HFF-Myc (cell line): ENCODE measurements at regions not wholly inside any gene's neighbourhood (a gene's known extent, or its start where the extent isn't known, plus 50 kb on each side); places are given as distances from the start of the nearest gene placed in this dataset.

ENCODE experiments used
- DNase-seq: peaks from one replicate; pipeline ENCODE4 v3.0.0-alpha.2; 2011; ENCODE audit warnings: low read depth; ENCODE audit errors: extremely low read depth
- H3K4me3 ChIP-seq: replicated peaks from 2 replicates; pipeline ENCODE4 v1.5.1; 2011; ENCODE audit warnings: low read depth, mild to moderate bottlenecking, control low read depth, low read length
- CTCF ChIP-seq: IDR thresholded peaks from 2 replicates; pipeline ENCODE4 v1.5.1; 2012; ENCODE audit warnings: mild to moderate bottlenecking, low read depth, low read length, control low read depth; ENCODE audit errors: missing control alignments

- no peak for DNase-seq
- no peak for TF ChIP-seq CTCF
Observed at GRCh38 chr9:126240835-126241234, 85.8 kb upstream of the MVB12B start.

GRCh38 chr9:126248680-126249079 is 77.9 kb upstream of the MVB12B start:
- TF ChIP-seq CTCF = no peak
- H3K4me3 ChIP-seq = no peak overlapping the region
- DNase-seq = no peak

More at GRCh38 chr9:126240835-126241234, 85.8 kb upstream of the MVB12B start:
- H3K4me3 ChIP-seq = no peak overlapping the region

GRCh38 chr9:126261584-126262356 is 64.9 kb upstream of the MVB12B start:
- DNase-seq = no peak
- no peak for TF ChIP-seq CTCF
- no peak overlapping the region for H3K4me3 ChIP-seq

GRCh38 chr9:126262738-126263137 is 63.9 kb upstream of the MVB12B start:
- no peak for TF ChIP-seq CTCF
- H3K4me3 ChIP-seq = no peak overlapping the region
- no peak for DNase-seq

DNA sequence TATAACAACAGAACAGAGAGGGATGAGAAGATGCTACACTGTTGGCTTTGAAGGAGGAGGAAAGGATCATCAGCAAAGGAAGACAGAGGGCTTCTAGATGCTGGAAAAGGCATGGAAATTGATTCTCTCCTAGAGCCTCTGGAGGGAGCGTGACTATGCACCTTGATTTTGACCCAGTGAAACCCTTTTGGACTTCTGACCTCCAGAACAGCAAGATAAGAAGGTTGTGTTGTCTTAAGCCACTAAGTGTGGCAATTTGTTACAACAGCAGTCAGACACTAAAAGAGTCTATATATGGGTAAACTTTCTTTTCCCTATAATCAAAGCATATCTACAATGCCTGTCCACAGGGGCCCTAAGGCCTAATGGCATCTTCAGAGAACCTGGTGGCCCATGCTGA is 56.1 kb upstream of the MVB12B start:
- H3K4me3 ChIP-seq = no peak overlapping the region
- no peak for TF ChIP-seq CTCF
- DNase-seq = no peak

GRCh38 chr9:126275386-126276001 is 51.1 kb upstream of the MVB12B start:
- no peak for DNase-seq
- TF ChIP-seq CTCF = no peak
- no peak overlapping the region for H3K4me3 ChIP-seq
